ENCODE measurements at regions not wholly inside any gene's neighbourhood (a gene's known extent, or its start where the extent isn't known, plus 50 kb on each side); places are given as distances from the start of the nearest gene placed in this dataset.

DNA sequence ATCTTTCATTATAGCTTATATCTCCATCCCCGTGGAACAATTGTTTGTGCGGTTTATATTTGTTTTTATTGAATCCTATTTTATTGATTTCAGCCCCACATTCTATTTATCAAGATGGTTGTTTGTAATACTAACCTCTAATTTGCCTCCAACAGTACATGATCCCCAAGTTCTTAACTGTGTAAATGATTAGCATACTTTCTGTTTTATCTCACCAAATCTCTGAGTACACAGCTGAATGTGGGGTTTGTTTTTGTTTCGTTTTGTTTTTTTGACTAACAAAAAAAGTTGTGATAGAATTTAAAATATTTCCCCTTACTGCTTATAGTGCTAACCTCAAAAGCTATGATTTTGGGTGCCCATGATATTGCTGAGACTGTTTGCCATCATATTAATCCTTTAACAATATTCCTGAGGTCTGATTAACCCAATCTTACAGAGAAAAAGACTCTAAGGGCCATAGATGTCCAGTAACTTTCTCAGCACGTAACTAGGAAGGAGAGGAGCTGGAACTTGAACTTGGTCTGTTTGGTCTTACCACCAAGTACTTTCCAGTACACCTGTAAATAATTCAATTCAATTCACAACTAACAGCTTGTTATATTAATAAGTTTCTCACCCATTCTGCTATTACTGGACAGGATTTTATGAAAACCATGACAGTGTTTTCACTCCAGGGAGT is 789.8 kb downstream of the TUSC7 start:
- TF ChIP-seq, protein P1, sequence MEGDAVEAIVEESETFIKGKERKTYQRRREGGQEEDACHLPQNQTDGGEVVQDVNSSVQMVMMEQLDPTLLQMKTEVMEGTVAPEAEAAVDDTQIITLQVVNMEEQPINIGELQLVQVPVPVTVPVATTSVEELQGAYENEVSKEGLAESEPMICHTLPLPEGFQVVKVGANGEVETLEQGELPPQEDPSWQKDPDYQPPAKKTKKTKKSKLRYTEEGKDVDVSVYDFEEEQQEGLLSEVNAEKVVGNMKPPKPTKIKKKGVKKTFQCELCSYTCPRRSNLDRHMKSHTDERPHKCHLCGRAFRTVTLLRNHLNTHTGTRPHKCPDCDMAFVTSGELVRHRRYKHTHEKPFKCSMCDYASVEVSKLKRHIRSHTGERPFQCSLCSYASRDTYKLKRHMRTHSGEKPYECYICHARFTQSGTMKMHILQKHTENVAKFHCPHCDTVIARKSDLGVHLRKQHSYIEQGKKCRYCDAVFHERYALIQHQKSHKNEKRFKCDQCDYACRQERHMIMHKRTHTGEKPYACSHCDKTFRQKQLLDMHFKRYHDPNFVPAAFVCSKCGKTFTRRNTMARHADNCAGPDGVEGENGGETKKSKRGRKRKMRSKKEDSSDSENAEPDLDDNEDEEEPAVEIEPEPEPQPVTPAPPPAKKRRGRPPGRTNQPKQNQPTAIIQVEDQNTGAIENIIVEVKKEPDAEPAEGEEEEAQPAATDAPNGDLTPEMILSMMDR (conservative IDR thresholded peaks at IDR 0.05; ENCODE audit: low read depth, low read length), result no peak
- no peak for TF ChIP-seq EZH2 (IDR thresholded peaks at IDR 0.05; ENCODE audit: low read length, unreplicated experiment)
- no peak for TF ChIP-seq EZH2phosphoT487 (IDR thresholded peaks at IDR 0.05; ENCODE audit: borderline replicate concordance, low read length)

Measured in PC-3 (cell line).